T-cell (primary cell): ENCODE measurements at regions not wholly inside any gene's neighbourhood (a gene's known extent, or its start where the extent isn't known, plus 50 kb on each side); places are given as distances from the start of the nearest gene placed in this dataset.

Experiments used
- ATAC-seq, 4 experiments: fragments of 200-7000 bp in 3 of 4; fragments of 150-1000 bp in 1 of 4; cut with Tn5 transposase; replicated peaks in 1 of 4; 1 replicate in 3 of 4; 2 replicates in 1 of 4; pipeline ENCODE4 v1.10.0; 2021; ENCODE audit warnings: moderate library complexity in 3 of 4, mild to moderate bottlenecking in 2 of 4, moderate number of reproducible peaks in 1 of 4
- CTCF ChIA-PET, 2 donors: fragments of 300-600 bp; sonication (Branson Sonifier 250); formaldehyde crosslinking; loops; one replicate each; lab custom pipeline; 2022; ENCODE audit warnings: antibody characterized with exemption in 2 of 2; lab: Charles Lee
- POLR2A ChIA-PET, 2 donors: fragments of 300-600 bp; sonication (Branson Sonifier 250); formaldehyde crosslinking; loops; one replicate each; lab custom pipeline; 2022; ENCODE audit warnings: antibody characterized with exemption in 2 of 2; lab: Charles Lee
- DNase-seq, 35 experiments: peaks; one replicate each; pipeline versions ENCODE4 v3.0.0 to v3.0.0-alpha.2; 2013 to 2023
- H3K27ac ChIP-seq: one replicate; pipeline ENCODE4 v1.5.1; 2013; ENCODE audit warnings: low read length
- H3K27me3 ChIP-seq, 2 experiments: replicated peaks in 1 of 2; 1 replicate in 1 of 2; 2 replicates in 1 of 2; pipeline versions ENCODE4 v1.6.1 to v1.7.0; 2013; ENCODE audit warnings: low read length in 1 of 2, mixed read lengths in 1 of 2; ENCODE audit not compliant: control insufficient read depth in 2 of 2, insufficient read depth in 2 of 2; ENCODE audit errors: extremely low read depth in 1 of 2
- H3K36me3 ChIP-seq, 2 donors: 1 replicate in 1 of 2; 2 replicates in 1 of 2; pipeline versions ENCODE4 v1.6.1 to v1.7.0; 2013; ENCODE audit warnings: low read length in 1 of 2; ENCODE audit not compliant: control insufficient read depth in 2 of 2, insufficient read depth in 1 of 2; ENCODE audit errors: extremely low read depth in 1 of 2
- H3K4me1 ChIP-seq, 2 experiments: 1 replicate in 1 of 2; 2 replicates in 1 of 2; pipeline versions ENCODE4 v1.6.1 to v1.7.0; 2013; ENCODE audit warnings: low read length in 2 of 2, mixed read lengths in 1 of 2; ENCODE audit not compliant: insufficient read depth in 2 of 2, control insufficient read depth in 1 of 2; ENCODE audit errors: extremely low read depth in 1 of 2
- H3K4me3 ChIP-seq, 2 donors: 1 replicate in 1 of 2; 2 replicates in 1 of 2; pipeline versions ENCODE4 v1.5.1 to v1.7.0; 2013; ENCODE audit warnings: mild to moderate bottlenecking in 2 of 2, low read length in 1 of 2, moderate library complexity in 1 of 2; ENCODE audit not compliant: control insufficient read depth in 1 of 2; ENCODE audit errors: extremely low read depth in 1 of 2
- H3K9me3 ChIP-seq: 2 replicates; pipeline ENCODE4 v1.7.0; 2013
- H3K27ac Mint-ChIP-seq, 2 donors: one replicate each; pipeline ENCODE4 v1.8.0; 2020 to 2021; ENCODE audit warnings: mild to moderate bottlenecking in 2 of 2, mixed read lengths in 2 of 2
- H3K27me3 Mint-ChIP-seq, 2 donors: one replicate each; pipeline ENCODE4 v1.8.0; 2021 to 2022; ENCODE audit warnings: mixed read lengths in 2 of 2
- H3K36me3 Mint-ChIP-seq: one replicate; pipeline ENCODE4 v1.8.0; 2021; ENCODE audit warnings: mixed read lengths
- H3K4me1 Mint-ChIP-seq, 3 donors: one replicate each; pipeline ENCODE4 v1.8.0; 2020 to 2022; ENCODE audit warnings: mixed read lengths in 3 of 3, mild to moderate bottlenecking in 1 of 3
- H3K4me3 Mint-ChIP-seq, 3 donors: one replicate each; pipeline ENCODE4 v1.8.0; 2020 to 2022; ENCODE audit warnings: mild to moderate bottlenecking in 3 of 3, mixed read lengths in 3 of 3, moderate library complexity in 3 of 3
- H3K9me3 Mint-ChIP-seq, 3 donors: one replicate each; pipeline ENCODE4 v1.8.0; 2020 to 2022; ENCODE audit warnings: mixed read lengths in 3 of 3
- WGBS: methylation state at CpG from one replicate; pipeline ENCODE4 v1.1.5; 2013; ENCODE audit warnings: missing lambda C conversion rate; ENCODE audit not compliant: insufficient coverage; 5-methylcytosine and 5-hydroxymethylcytosine counted together

DNA sequence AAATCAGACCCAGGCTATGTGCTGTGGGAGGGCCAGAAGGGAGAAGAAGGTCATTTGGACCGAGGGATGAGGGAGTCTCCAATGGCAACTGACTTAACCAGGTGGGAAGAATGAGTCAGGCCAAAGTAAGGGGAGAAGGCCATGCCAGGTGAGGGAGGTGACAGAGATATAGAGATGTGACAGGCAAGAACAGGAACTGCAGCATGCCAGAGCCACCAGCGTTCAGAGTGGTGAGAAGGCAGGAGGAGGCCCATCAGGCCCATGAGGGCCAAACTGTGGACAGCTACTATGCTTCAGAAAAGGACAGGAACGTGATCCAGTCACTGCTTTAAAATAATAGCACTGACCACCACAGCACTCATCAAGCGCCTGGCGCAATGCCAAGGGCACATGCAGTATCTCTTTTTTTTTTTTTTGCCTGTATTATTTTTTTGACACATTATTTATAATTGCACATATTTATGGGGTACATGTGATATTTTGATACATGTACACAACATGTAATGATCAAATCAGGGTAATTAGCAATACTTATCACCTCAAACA, 154.3 kb upstream of the IGF1R start:
- no peak overlapping the region for H3K4me3 ChIP-seq
- Mint-ChIP-seq H3K4me1 (no peaks in the 10 kb centered on the region), H3K27ac (no peak overlapping the region), H3K9me3 (peaks cover 3 to 8% (median 5%) of the 10 kb centered on the region in 3 donors), H3K36me3 (no peaks in the 10 kb centered on the region), H3K27me3 (no peaks in the 10 kb centered on the region), H3K4me3 (no peak overlapping the region)
- no peaks in the 10 kb centered on the region for H3K9me3 ChIP-seq
- CTCF ChIA-PET = no interaction called here
- peaks cover 0 to 2% of the 10 kb centered on the region in 2 experiments for H3K27me3 ChIP-seq
- DNase-seq (no peak), ATAC-seq (no peak)
- no peaks in the 10 kb centered on the region for H3K36me3 ChIP-seq
- H3K4me1 ChIP-seq = no peaks in the 10 kb centered on the region
- POLR2A ChIA-PET = no interaction called here
- WGBS = 67% methylated on average over 1 of the region's 5 CpGs
- H3K27ac ChIP-seq = no peak overlapping the region

DNA sequence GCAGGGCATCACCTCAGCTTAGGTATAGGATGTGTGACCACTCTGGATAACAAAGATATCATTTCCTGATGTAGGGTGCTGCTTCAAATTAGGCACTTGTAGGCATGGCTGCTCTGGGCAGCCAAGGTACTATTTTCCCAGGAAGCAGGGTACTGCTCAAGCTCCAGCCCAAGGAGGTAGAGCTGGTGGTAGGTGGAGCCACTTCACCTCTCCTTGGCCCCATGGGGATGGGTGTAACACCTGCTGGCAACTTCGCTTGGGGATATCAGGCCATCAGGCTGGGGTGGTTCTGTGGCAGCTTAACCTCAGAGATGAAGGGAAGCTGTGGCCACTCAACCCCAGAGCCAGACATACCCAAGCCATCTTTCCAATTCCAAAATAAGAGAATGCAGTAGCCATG, 147.1 kb upstream of the IGF1R start:
- peaks cover 34 to 36% of the 10 kb centered on the region in 2 donors for H3K27me3 Mint-ChIP-seq
- H3K4me1 Mint-ChIP-seq = no peaks in the 10 kb centered on the region
- no peaks in the 10 kb centered on the region for H3K9me3 ChIP-seq
- CTCF ChIA-PET = interaction anchor here in 1 of 2 donors (0.8 kb wide), 1 partner anchor 15 kb away, joined by 3 read pairs; no protein-coding TSS in a partner anchor
- no peak overlapping the region for H3K4me3 ChIP-seq
- H3K9me3 Mint-ChIP-seq = peaks cover 9 to 12% (median 11%) of the 10 kb centered on the region in 3 donors
- DNase-seq = no peak
- no peak overlapping the region for H3K27ac ChIP-seq
- H3K36me3 Mint-ChIP-seq = no peaks in the 10 kb centered on the region
- no peak for ATAC-seq
- POLR2A ChIA-PET = no interaction called here
- H3K36me3 ChIP-seq = no peaks in the 10 kb centered on the region
- no peak overlapping the region for H3K4me3 Mint-ChIP-seq
- no CpG with 5 or more reads among the region's 1 CpG for WGBS
- no peaks in the 10 kb centered on the region for H3K4me1 ChIP-seq
- peaks cover 0 to 37% of the 10 kb centered on the region in 2 experiments for H3K27me3 ChIP-seq
- H3K27ac Mint-ChIP-seq = no peak overlapping the region

DNA sequence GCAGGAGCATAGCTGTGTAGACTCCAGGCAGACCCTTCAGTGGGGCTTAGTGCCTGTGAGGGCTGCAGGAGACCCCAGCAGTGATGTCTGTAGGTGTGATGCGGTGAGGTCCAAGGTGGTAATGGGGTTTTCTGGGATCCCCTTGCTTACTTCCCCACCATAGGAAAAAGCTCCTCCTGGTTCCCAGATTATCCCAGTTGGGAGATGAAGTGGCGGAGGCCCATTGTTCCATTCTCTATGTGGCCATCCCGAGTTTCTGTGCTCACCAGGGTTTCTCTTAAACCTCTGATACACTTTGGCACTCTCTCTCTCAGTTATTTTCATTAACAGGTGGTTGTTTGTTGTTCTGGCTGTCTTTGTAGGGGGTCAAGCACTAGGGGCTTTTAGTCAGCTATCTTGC, 146.7 kb upstream of the IGF1R start:
- Histone ChIP-seq H3K4me3 (no peak overlapping the region), H3K27ac (no peak overlapping the region), H3K27me3 (peaks cover 0 to 41% of the 10 kb centered on the region in 2 experiments), H3K4me1 (no peaks in the 10 kb centered on the region), H3K9me3 (no peaks in the 10 kb centered on the region), H3K36me3 (no peaks in the 10 kb centered on the region)
- peaks cover 9 to 12% (median 11%) of the 10 kb centered on the region in 3 donors for H3K9me3 Mint-ChIP-seq
- no peaks in the 10 kb centered on the region for H3K4me1 Mint-ChIP-seq
- H3K27ac Mint-ChIP-seq = no peak overlapping the region
- no peak for DNase-seq
- no CpG with 5 or more reads among the region's 3 CpGs for WGBS
- H3K36me3 Mint-ChIP-seq = no peaks in the 10 kb centered on the region
- H3K4me3 Mint-ChIP-seq = no peak overlapping the region
- ChIA-PET POLR2A (no interaction called here), CTCF (interaction anchor here in 1 of 2 donors (0.8 kb wide), 1 partner anchor 15 kb away, joined by 3 read pairs; no protein-coding TSS in a partner anchor)
- ATAC-seq = no peak
- H3K27me3 Mint-ChIP-seq = peaks cover 38 to 40% of the 10 kb centered on the region in 2 donors

DNA sequence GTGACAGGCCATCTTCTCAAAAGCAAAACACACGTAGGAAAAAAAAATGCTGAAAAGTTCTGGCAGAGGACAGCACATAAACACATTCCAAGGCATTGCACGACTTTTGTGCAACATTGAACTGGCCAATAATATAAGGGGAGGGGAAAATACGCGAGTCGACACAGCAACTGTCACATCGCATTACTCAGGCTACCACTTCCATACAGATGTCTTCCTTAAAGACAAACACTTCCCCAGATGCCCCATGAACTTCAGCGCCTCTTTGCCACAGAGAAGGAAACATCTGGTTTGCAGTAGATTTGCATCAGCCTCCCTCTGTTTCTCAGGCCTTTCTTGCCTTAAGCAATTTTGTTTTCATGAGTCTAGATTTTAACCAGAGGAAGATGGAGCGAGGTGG, 144.4 kb upstream of the IGF1R start:
- ChIA-PET POLR2A (no interaction called here), CTCF (no interaction called here)
- DNase-seq (no peak), ATAC-seq (no peak)
- Mint-ChIP-seq H3K4me1 (no peaks in the 10 kb centered on the region), H3K36me3 (no peaks in the 10 kb centered on the region), H3K4me3 (no peak overlapping the region), H3K27ac (no peak overlapping the region), H3K27me3 (peaks cover 45 to 49% of the 10 kb centered on the region in 2 donors), H3K9me3 (peaks cover 8 to 10% (median 9%) of the 10 kb centered on the region in 3 donors)
- Histone ChIP-seq H3K9me3 (no peaks in the 10 kb centered on the region), H3K27me3 (peaks cover 0 to 43% of the 10 kb centered on the region in 2 experiments), H3K4me3 (no peak overlapping the region), H3K4me1 (no peaks in the 10 kb centered on the region), H3K36me3 (no peaks in the 10 kb centered on the region), H3K27ac (no peak overlapping the region)
- WGBS = 0% methylated on average over 1 of the region's 8 CpGs

DNA sequence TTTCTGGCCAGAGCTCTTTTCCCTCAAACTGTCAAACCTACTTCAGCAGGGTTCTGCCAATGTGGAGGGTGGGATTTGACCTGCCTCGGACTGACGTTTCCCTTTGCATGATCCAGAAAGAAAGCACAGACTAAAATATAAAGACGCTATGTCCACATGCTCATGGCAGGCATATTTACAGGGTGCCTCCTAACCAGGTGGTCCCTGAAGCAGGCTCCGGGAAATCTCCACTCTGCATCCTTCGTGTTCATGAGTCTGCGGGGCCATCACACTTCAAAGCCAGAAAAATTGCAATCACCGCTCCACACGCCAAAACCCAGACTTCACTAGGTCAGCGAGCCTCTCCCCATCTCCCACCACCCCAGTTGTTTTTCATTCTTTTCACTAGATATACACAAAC, 143.3 kb upstream of the IGF1R start:
- Histone ChIP-seq H3K9me3 (no peaks in the 10 kb centered on the region), H3K4me3 (no peak overlapping the region), H3K4me1 (no peaks in the 10 kb centered on the region), H3K27ac (no peak overlapping the region), H3K27me3 (peaks cover 0 to 42% of the 10 kb centered on the region in 2 experiments), H3K36me3 (no peaks in the 10 kb centered on the region)
- Mint-ChIP-seq H3K9me3 (no peaks in the 10 kb centered on the region), H3K27ac (no peak overlapping the region), H3K4me3 (no peak overlapping the region), H3K4me1 (no peaks in the 10 kb centered on the region), H3K27me3 (peaks cover 45 to 51% of the 10 kb centered on the region in 2 donors), H3K36me3 (no peaks in the 10 kb centered on the region)
- no peak for ATAC-seq
- ChIA-PET CTCF (no interaction called here), POLR2A (no interaction called here)
- WGBS = 85% methylated on average over 7 of the region's 9 CpGs
- DNase-seq = no peak

DNA sequence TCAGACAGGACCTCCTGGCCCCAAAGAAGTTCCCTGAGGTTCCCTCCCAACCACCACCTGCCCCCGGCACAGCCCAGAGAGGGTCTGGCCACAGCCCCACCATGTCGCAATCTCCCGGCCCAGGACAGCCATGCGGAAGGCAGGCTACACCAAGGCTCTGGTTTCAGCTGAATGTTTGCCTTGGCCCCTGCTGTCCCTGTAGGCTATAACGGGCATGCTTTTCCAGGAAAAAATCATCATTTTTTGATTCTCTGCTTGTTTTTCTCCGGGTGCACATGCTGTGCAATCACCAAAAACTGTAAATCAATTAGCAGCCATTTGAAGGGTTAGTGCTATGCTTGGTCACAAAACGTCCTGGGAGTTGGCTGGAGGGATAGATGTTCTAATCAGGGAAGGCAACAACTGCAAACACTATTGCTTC, 142.7 kb upstream of the IGF1R start:
- no peaks in the 10 kb centered on the region for H3K4me1 Mint-ChIP-seq
- no peaks in the 10 kb centered on the region for H3K36me3 Mint-ChIP-seq
- H3K9me3 ChIP-seq = no peaks in the 10 kb centered on the region
- no peaks in the 10 kb centered on the region for H3K9me3 Mint-ChIP-seq
- H3K36me3 ChIP-seq = no peaks in the 10 kb centered on the region
- no peak for DNase-seq
- H3K4me3 ChIP-seq = no peak overlapping the region
- H3K27me3 Mint-ChIP-seq = peaks cover 45 to 51% of the 10 kb centered on the region in 2 donors
- peaks cover 0 to 36% of the 10 kb centered on the region in 2 experiments for H3K27me3 ChIP-seq
- CTCF ChIA-PET = no interaction called here
- H3K4me3 Mint-ChIP-seq = no peak overlapping the region
- ATAC-seq = no peak
- H3K27ac Mint-ChIP-seq = no peak overlapping the region
- POLR2A ChIA-PET = no interaction called here
- no peak overlapping the region for H3K27ac ChIP-seq
- WGBS = 93% methylated on average over 6 of the region's 7 CpGs
- H3K4me1 ChIP-seq = no peaks in the 10 kb centered on the region
